ENCODE measurements at regions not wholly inside any gene's neighbourhood (a gene's known extent, or its start where the extent isn't known, plus 50 kb on each side); places are given as distances from the start of the nearest gene placed in this dataset.
"Not testable (repeated sequence)": the region's sequence is repeated elsewhere in the genome, so short reads cannot be mapped to it uniquely, and the experiment has no call there.

DNA sequence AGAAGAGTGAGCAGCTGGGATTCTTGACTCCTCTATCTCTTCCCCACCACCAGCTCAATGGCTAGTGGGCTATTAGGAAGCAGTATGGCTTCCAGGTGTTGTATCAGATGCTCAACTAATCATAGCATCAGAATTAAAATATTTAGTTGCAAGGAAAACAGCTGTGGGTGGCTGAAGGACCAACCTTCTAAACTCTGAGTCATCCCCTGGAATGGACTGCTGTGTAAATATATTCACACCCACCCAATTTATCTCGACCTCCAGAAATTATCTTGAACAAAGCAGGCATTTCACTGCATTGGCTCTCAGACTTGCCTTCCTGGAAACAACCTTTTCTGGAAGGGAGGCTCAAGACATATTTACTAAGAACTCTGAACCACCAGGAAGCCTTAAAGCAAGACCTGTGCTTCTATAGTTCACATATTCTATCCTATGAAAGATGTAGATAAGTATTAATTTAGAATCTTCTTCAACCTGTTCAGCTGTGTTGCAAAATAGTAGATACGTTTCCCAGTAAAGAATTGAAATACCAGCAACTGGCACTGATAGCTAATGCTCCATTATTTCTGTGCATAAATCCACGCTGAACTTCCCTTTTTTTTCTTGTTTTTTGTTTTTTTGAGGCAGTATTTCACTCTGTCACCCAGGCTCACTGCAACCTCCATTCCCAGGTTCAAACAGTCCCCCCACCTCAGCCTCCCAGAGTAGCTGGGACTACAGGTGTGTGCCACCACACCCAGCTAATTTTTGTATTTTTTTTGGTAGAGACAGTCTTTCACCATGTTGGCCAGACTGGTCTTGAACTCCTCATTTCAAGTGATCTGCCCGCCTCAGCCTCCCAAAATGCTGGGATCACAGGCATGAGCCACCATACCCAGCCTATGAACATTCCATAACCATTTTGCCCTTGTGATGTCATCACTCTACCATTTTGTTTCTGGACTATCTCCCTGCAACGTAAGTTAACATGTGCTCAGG is 56.9 kb upstream of the CD2AP start:
- Histone ChIP-seq H3K27ac (ENCODE audit: low read depth, low read length) (no peak overlapping the region), H3K14ac (ENCODE audit: low read length) (no peak overlapping the region), H2AFZ (ENCODE audit: insufficient read depth, low read length, poor library complexity) (no peak overlapping the region), H2BK12ac (ENCODE audit: low read length) (no peak overlapping the region), H4K8ac (ENCODE audit: low read depth, low read length) (no peak overlapping the region), H4K12ac (ENCODE audit: low read depth, low read length) (no peak overlapping the region), H3K18ac (ENCODE audit: low read length) (no peak overlapping the region), H3K79me1 (ENCODE audit: low read length) (no peaks in the 10 kb centered on the region), H3K4ac (ENCODE audit: low read depth, low read length) (no peak overlapping the region), H4K91ac (ENCODE audit: low read depth, low read length) (no peak overlapping the region), H3K4me1 (ENCODE audit: control insufficient read depth in 1 of 2, insufficient read depth in 2 of 2, low read length in 2 of 2) (no peaks in the 10 kb centered on the region), H3K9ac (ENCODE audit: low read length) (no peak overlapping the region), H3K79me2 (ENCODE audit: control insufficient read depth, insufficient read depth, low read length, poor library complexity) (no peaks in the 10 kb centered on the region), H3K9me3 (ENCODE audit: insufficient read depth, low read depth, low read length) (no peaks in the 10 kb centered on the region), H3K4me3 (ENCODE audit: low read depth, low read length) (no peak overlapping the region), H3K23ac (ENCODE audit: low read length) (no peak overlapping the region), H3K36me3 (ENCODE audit: control insufficient read depth in 1 of 2, insufficient read depth in 2 of 2, low read length in 2 of 2) (no peaks in the 10 kb centered on the region), H2BK120ac (ENCODE audit: insufficient read depth, low read length, poor library complexity) (no peak overlapping the region), H2AK5ac (ENCODE audit: low read length) (no peak overlapping the region), H3K4me2 (ENCODE audit: low read length) (no peak overlapping the region), H3K27me3 (ENCODE audit: insufficient read depth, low read length) (no peaks in the 10 kb centered on the region), H2BK5ac (ENCODE audit: low read depth, low read length, poor library complexity) (no peak overlapping the region)
- peak in 1 of 2 donors; percentile 14 for DNase-seq
- no CpG with 5 or more reads among the region's 5 CpGs for WGBS (ENCODE audit: extremely low coverage, insufficient coverage, insufficient read length)

- H3K79me1 ChIP-seq (ENCODE audit: low read length): no peaks in the 10 kb centered on the region
- no peaks in the 10 kb centered on the region for H3K79me2 ChIP-seq (ENCODE audit: control insufficient read depth, insufficient read depth, low read length, poor library complexity)
- no peak overlapping the region for H3K23ac ChIP-seq (ENCODE audit: low read length)
- no peak overlapping the region for H2BK5ac ChIP-seq (ENCODE audit: low read depth, low read length, poor library complexity)
- no peak overlapping the region for H2AFZ ChIP-seq (ENCODE audit: insufficient read depth, low read length, poor library complexity)
- no peak overlapping the region for H2AK5ac ChIP-seq (ENCODE audit: low read length)
- no peaks in the 10 kb centered on the region for H3K9me3 ChIP-seq (ENCODE audit: insufficient read depth, low read depth, low read length)
- H4K12ac ChIP-seq (ENCODE audit: low read depth, low read length): no peak overlapping the region
- H4K8ac ChIP-seq (ENCODE audit: low read depth, low read length): no peak overlapping the region
- no peak overlapping the region for H3K18ac ChIP-seq (ENCODE audit: low read length)
- H3K36me3 ChIP-seq (ENCODE audit: control insufficient read depth in 1 of 2, insufficient read depth in 2 of 2, low read length in 2 of 2): no peaks in the 10 kb centered on the region
- no peak overlapping the region for H3K9ac ChIP-seq (ENCODE audit: low read length)
- no peak overlapping the region for H3K14ac ChIP-seq (ENCODE audit: low read length)
- H3K4ac ChIP-seq (ENCODE audit: low read depth, low read length): no peak overlapping the region
- H3K4me2 ChIP-seq (ENCODE audit: low read length): no peak overlapping the region
- no peak overlapping the region for H3K4me3 ChIP-seq (ENCODE audit: low read depth, low read length)
- no peaks in the 10 kb centered on the region for H3K4me1 ChIP-seq (ENCODE audit: control insufficient read depth in 1 of 2, insufficient read depth in 2 of 2, low read length in 2 of 2)
- H3K27me3 ChIP-seq (ENCODE audit: insufficient read depth, low read length): no peaks in the 10 kb centered on the region
- no peak overlapping the region for H3K27ac ChIP-seq (ENCODE audit: low read depth, low read length)
- H2BK120ac ChIP-seq (ENCODE audit: insufficient read depth, low read length, poor library complexity): no peak overlapping the region
- no peak overlapping the region for H2BK12ac ChIP-seq (ENCODE audit: low read length)
- no peak for DNase-seq
- no peak overlapping the region for H4K91ac ChIP-seq (ENCODE audit: low read depth, low read length)
These were observed 54.5 kb upstream of the CD2AP start for GRCh38 chr6:47423079-47423478.

DNA sequence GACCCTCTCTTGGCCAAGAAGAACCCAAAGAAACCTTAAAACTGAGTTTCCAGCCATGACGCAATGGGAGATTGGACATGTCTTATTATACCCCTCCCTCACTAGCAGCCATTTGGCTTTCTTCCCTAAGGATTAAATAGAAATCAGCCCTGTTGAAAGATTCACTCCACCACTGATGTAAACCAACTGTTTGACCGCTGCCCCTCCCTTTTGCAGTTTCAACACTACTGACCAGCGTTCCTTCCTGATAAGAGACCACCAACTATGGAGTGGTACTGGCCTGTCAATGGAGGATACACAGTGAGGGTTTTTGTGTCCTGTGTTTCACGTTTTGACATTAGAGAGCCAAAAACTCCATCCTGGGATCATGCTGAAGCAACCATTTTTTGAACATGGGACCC is 53.2 kb upstream of the CD2AP start:
- no peak overlapping the region for H3K23ac ChIP-seq (ENCODE audit: low read length)
- DNase-seq: no peak
- no peak overlapping the region for H4K91ac ChIP-seq (ENCODE audit: low read depth, low read length)
- H3K79me2 ChIP-seq (ENCODE audit: control insufficient read depth, insufficient read depth, low read length, poor library complexity): no peaks in the 10 kb centered on the region
- no peak overlapping the region for H3K4me2 ChIP-seq (ENCODE audit: low read length)
- no peak overlapping the region for H4K8ac ChIP-seq (ENCODE audit: low read depth, low read length)
- no peaks in the 10 kb centered on the region for H3K36me3 ChIP-seq (ENCODE audit: control insufficient read depth in 1 of 2, insufficient read depth in 2 of 2, low read length in 2 of 2)
- H3K18ac ChIP-seq (ENCODE audit: low read length): no peak overlapping the region
- no peak overlapping the region for H3K9ac ChIP-seq (ENCODE audit: low read length)
- H3K27ac ChIP-seq (ENCODE audit: low read depth, low read length): no peak overlapping the region
- no peaks in the 10 kb centered on the region for H3K27me3 ChIP-seq (ENCODE audit: insufficient read depth, low read length)
- H3K4me1 ChIP-seq (ENCODE audit: control insufficient read depth in 1 of 2, insufficient read depth in 2 of 2, low read length in 2 of 2): no peaks in the 10 kb centered on the region
- no peak overlapping the region for H2BK120ac ChIP-seq (ENCODE audit: insufficient read depth, low read length, poor library complexity)
- WGBS (ENCODE audit: extremely low coverage, insufficient coverage, insufficient read length): no CpG with 5 or more reads among the region's 4 CpGs
- no peak overlapping the region for H3K14ac ChIP-seq (ENCODE audit: low read length)
- H2BK12ac ChIP-seq (ENCODE audit: low read length): no peak overlapping the region
- no peak overlapping the region for H2BK5ac ChIP-seq (ENCODE audit: low read depth, low read length, poor library complexity)
- H3K9me3 ChIP-seq (ENCODE audit: insufficient read depth, low read depth, low read length): peaks cover 2% of the 10 kb centered on the region
- no peak overlapping the region for H3K4ac ChIP-seq (ENCODE audit: low read depth, low read length)
- no peaks in the 10 kb centered on the region for H3K79me1 ChIP-seq (ENCODE audit: low read length)
- H4K12ac ChIP-seq (ENCODE audit: low read depth, low read length): no peak overlapping the region
- no peak overlapping the region for H2AK5ac ChIP-seq (ENCODE audit: low read length)
- H3K4me3 ChIP-seq (ENCODE audit: low read depth, low read length): no peak overlapping the region
- no peak overlapping the region for H2AFZ ChIP-seq (ENCODE audit: insufficient read depth, low read length, poor library complexity)

- H3K27ac ChIP-seq (ENCODE audit: low read depth, low read length): not testable (repeated sequence)
These were observed 51.9 kb upstream of the CD2AP start for GRCh38 chr6:47425724-47426123.

More at GRCh38 chr6:47425724-47426123, 51.9 kb upstream of the CD2AP start:
- not testable (repeated sequence) for H3K79me2 ChIP-seq (ENCODE audit: control insufficient read depth, insufficient read depth, low read length, poor library complexity); H2BK5ac ChIP-seq (ENCODE audit: low read depth, low read length, poor library complexity); H3K79me1 ChIP-seq (ENCODE audit: low read length); DNase-seq; H3K4me3 ChIP-seq (ENCODE audit: low read depth, low read length); H3K14ac ChIP-seq (ENCODE audit: low read length); H4K91ac ChIP-seq (ENCODE audit: low read depth, low read length); H2AFZ ChIP-seq (ENCODE audit: insufficient read depth, low read length, poor library complexity); H4K8ac ChIP-seq (ENCODE audit: low read depth, low read length); H3K4me2 ChIP-seq (ENCODE audit: low read length); H3K9ac ChIP-seq (ENCODE audit: low read length); H2BK12ac ChIP-seq (ENCODE audit: low read length); H3K27me3 ChIP-seq (ENCODE audit: insufficient read depth, low read length); H2AK5ac ChIP-seq (ENCODE audit: low read length); H2BK120ac ChIP-seq (ENCODE audit: insufficient read depth, low read length, poor library complexity); H3K23ac ChIP-seq (ENCODE audit: low read length); H3K18ac ChIP-seq (ENCODE audit: low read length); H3K4me1 ChIP-seq (ENCODE audit: control insufficient read depth in 1 of 2, insufficient read depth in 2 of 2, low read length in 2 of 2); H4K12ac ChIP-seq (ENCODE audit: low read depth, low read length); H3K36me3 ChIP-seq (ENCODE audit: control insufficient read depth in 1 of 2, insufficient read depth in 2 of 2, low read length in 2 of 2); H3K4ac ChIP-seq (ENCODE audit: low read depth, low read length); H3K9me3 ChIP-seq (ENCODE audit: insufficient read depth, low read depth, low read length)
- no CpG with 5 or more reads among the region's 3 CpGs for WGBS (ENCODE audit: extremely low coverage, insufficient coverage, insufficient read length)

Data from trophoblast cell (in vitro differentiated cells and primary cell).